AG09319 (cell line): ENCODE measurements at regions not wholly inside any gene's neighbourhood (a gene's known extent, or its start where the extent isn't known, plus 50 kb on each side); places are given as distances from the start of the nearest gene placed in this dataset.
"Not testable (repeated sequence)": the region's sequence is repeated elsewhere in the genome, so short reads cannot be mapped to it uniquely, and the experiment has no call there.

ENCODE experiments used
- DNase-seq: peaks from one replicate; pipeline ENCODE4 v3.0.0-alpha.2; 2010; ENCODE audit warnings: low read depth; ENCODE audit errors: extremely low read depth
- CTCF ChIP-seq: IDR thresholded peaks from 2 replicates; pipeline ENCODE4 v1.5.1; 2011; ENCODE audit warnings: low read depth, mild to moderate bottlenecking, inconsistent platforms, low read length, moderate library complexity

DNA sequence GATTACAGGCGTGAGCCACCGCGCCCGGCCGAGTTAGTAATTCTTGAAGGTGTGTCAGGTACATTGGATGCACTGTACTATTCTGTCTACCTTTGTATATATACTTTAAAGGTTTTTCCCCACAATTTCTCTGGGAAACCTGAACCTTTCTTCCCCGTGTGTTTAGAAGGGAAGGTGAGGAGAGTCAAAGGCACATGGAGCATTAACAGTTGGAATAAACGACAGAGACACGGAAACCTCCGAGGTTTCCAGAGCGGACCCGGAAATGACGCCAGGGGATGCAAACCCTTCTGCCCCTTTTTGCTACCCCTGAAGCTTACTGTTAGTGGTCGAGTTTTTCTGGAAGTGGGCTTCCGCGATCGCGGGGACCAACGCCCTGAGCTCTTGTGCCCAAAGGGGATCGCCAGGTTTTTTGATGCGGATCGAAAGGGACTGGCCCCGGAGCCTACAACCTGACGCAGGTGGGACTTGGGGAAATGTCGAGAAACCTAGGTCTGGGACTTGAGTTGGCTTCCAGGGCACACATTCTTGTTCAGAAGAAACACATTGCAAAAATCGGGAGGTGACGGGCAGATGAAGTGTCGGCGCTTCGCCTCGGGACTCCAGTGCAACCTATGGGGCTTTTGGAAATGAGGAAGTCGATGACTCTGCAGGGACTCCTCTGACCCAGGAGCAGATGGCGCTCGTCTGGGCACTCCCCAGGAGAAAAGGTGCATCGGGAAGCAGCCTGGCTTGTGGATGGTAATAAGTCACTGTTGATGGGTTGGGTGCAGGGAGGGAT, 218.2 kb downstream of the OR2B2 start:
- DNase-seq: no peak
- no peak for TF ChIP-seq CTCF

- not testable (repeated sequence) for DNase-seq
Observed at GRCh38 chr6:27692133-27692532, 219.2 kb upstream of the ZNF184 start.

GRCh38 chr6:27688014-27688586, 215.2 kb upstream of the ZNF184 start:
- DNase-seq: peak; percentile 75
- TF ChIP-seq CTCF: no peak

DNA sequence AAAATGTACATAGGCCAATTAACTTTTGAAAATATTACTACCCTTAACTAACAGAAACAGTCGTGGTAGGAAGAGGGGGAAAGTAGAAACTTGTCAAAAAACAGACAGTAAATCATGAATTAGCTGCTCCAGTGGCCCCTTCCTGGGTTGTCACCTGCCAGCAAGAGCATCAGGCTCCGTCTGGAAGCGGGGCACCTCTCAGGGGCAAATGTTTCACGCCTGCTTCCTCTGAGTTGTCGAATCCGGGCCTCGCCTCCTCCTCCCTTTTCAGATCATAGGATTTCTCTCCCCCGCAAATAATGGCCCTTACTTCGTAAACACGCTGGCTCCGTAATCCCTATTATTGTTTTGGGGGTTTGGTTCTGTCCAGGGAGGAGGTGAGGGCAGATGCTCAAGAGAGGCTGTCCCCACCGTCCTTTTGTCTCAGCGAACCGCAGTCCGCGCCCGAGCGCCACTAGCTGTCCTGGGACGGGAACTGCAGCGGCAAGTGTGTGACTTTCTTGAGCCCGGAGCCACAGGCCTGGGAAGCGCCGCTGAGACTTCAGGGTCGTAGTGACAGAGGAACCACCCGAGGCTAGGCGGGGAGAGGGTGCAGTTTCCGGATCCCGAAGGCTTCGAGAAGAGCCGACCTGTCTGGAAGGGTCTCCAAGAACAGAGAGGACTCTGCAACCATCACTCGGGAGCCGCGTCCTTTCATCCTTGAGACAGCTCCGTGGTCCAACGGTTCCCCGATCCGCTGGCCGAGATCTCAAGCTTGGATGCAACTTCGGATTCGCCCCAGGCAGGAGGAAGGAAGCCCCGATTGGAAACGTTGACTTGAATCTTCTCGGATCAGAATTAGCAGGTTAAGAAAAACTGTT, 214.5 kb upstream of the ZNF184 start:
- peak; percentile 69 for TF ChIP-seq CTCF
- DNase-seq: no peak

- TF ChIP-seq CTCF: no peak
- no peak for DNase-seq
Observed at GRCh38 chr6:27685279-27685678, 212.4 kb upstream of the ZNF184 start.

DNA sequence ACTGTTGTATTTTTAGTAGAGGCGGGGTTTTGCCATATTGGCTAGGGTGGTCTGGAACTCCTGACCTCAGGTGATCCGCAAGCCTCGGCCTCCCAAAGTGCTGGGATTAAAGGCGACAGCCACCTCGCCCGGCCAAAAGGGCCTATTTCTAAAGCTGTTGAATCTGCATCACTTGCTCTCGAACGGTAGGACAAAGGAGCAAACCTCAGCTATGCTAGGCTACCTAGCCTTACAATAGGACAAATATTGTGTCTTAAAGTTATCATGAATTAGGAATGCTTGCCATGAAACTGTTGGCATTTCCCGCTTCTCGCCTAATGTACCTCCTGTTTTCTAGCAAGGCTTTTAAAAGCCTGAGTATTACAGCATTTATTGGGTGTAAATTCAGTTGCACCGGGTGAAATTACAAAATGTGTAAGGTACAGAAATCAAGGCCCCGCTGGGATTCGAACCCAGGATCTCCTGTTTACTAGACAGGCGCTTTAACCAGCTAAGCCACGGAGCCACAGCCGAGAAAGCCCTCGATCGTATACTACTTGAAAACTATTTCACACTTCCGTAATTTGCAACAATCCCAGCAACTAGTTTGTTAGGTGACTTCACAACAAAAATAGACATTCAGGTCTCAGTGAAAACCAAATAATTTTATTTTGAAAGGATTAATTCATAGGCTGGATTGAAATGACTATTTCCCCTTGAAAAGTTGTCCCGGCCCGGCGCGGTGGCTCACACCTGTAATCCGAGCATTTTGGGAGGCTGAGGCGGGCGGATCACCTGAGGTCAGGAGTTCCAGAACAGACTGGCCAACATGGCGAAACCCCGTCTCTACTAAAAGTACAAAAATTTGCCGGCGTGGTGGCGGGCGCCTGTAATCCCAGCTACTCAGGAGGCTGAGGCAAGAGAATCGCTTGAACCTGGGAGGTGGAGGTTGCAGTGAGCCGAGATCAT, 211.6 kb upstream of the ZNF184 start:
- TF ChIP-seq CTCF: no peak
- no peak for DNase-seq
